Fibroblast of the aortic adventitia (primary cell): ENCODE measurements at regions not wholly inside any gene's neighbourhood (a gene's known extent, or its start where the extent isn't known, plus 50 kb on each side); places are given as distances from the start of the nearest gene placed in this dataset.

Experiments
- DNase-seq: peaks from one replicate; pipeline ENCODE4 v3.0.0-alpha.2; 2010; ENCODE audit warnings: low read depth
- H3K4me3 ChIP-seq: 2 replicates; pipeline ENCODE4 v1.5.1; 2011; ENCODE audit warnings: low read depth, mild to moderate bottlenecking, control low read depth, low read length, moderate library complexity
- TF ChIP-seq, protein P1 (sequence below): IDR thresholded peaks from 2 replicates; pipeline ENCODE4 v1.5.1; 2011; ENCODE audit warnings: mild to moderate bottlenecking, low read length, control low read depth, inconsistent platforms; ENCODE audit not compliant: insufficient read depth

- TF ChIP-seq, protein P1, sequence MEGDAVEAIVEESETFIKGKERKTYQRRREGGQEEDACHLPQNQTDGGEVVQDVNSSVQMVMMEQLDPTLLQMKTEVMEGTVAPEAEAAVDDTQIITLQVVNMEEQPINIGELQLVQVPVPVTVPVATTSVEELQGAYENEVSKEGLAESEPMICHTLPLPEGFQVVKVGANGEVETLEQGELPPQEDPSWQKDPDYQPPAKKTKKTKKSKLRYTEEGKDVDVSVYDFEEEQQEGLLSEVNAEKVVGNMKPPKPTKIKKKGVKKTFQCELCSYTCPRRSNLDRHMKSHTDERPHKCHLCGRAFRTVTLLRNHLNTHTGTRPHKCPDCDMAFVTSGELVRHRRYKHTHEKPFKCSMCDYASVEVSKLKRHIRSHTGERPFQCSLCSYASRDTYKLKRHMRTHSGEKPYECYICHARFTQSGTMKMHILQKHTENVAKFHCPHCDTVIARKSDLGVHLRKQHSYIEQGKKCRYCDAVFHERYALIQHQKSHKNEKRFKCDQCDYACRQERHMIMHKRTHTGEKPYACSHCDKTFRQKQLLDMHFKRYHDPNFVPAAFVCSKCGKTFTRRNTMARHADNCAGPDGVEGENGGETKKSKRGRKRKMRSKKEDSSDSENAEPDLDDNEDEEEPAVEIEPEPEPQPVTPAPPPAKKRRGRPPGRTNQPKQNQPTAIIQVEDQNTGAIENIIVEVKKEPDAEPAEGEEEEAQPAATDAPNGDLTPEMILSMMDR = no peak
These were observed 483.9 kb upstream of the ZNF804A start for GRCh38 chr2:184114439-184114838.

GRCh38 chr2:184119989-184120800 is 478.1 kb upstream of the ZNF804A start:
- H3K4me3 ChIP-seq = no peak overlapping the region
- TF ChIP-seq, protein P1 = no peak
- no peak for DNase-seq

More at GRCh38 chr2:184114439-184114838, 483.9 kb upstream of the ZNF804A start:
- no peak for DNase-seq
- H3K4me3 ChIP-seq = no peak overlapping the region

DNA sequence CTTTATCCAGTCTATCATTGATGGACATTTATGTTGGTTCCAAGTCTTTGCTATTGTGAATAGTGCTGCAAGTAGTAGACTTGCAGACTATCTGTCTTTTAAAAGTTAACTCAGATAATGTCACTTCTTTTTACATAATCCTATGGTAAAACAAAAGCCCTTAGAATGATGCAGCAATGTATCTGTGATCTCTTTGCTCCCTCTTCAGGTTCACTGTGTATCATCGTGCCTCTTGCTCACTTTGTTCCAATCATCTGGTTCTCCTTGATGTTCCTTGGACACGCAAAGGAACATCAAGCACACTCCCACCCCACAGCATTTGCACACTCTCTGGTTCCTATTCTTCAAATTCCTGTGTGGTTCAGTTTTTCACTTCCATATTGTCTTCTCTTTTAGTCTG is 472.5 kb upstream of the ZNF804A start:
- TF ChIP-seq, protein P1 = no peak
- DNase-seq = no peak
- H3K4me3 ChIP-seq = no peak overlapping the region

- no peak for DNase-seq
- TF ChIP-seq, protein P1 = no peak
- H3K4me3 ChIP-seq = no peak overlapping the region
These were observed 469.3 kb upstream of the ZNF804A start for GRCh38 chr2:184129073-184129472.

GRCh38 chr2:184137955-184138354 is 460.4 kb upstream of the ZNF804A start:
- TF ChIP-seq, protein P1 = no peak
- DNase-seq = no peak
- no peak overlapping the region for H3K4me3 ChIP-seq

- H3K4me3 ChIP-seq = no peak overlapping the region
- TF ChIP-seq, protein P1 = no peak
- DNase-seq = no peak
These were observed 456.5 kb upstream of the ZNF804A start for GRCh38 chr2:184141866-184142265.
